Astrocyte (in vitro differentiated cells and primary cell): ENCODE measurements at regions not wholly inside any gene's neighbourhood (a gene's known extent, or its start where the extent isn't known, plus 50 kb on each side); places are given as distances from the start of the nearest gene placed in this dataset.
A peak's percentile ranks its signal among the peaks of the same experiment; 100 is the strongest.

Experiments used
- DNase-seq: peaks from one replicate; pipeline ENCODE4 v3.0.0-alpha.2; 2010; ENCODE audit warnings: low read depth
- FAIRE-seq: peaks from 2 replicates; lab custom pipeline; 2011; peaks lifted over from hg19 to GRCh38; lab: Jason Lieb, UNC
- H2AFZ ChIP-seq: 2 replicates; pipeline ENCODE4 v1.6.0; 2012; ENCODE audit warnings: low read depth, low read length, inconsistent platforms
- H3K27ac ChIP-seq: 2 replicates; pipeline ENCODE4 v1.5.1; 2011; ENCODE audit warnings: low read depth, low read length, inconsistent platforms
- H3K27me3 ChIP-seq: 2 replicates; pipeline ENCODE4 v1.6.0; 2011; ENCODE audit warnings: low read length, inconsistent platforms; ENCODE audit not compliant: insufficient read depth
- H3K36me3 ChIP-seq: 2 replicates; pipeline ENCODE4 v1.5.1; 2011; ENCODE audit warnings: low read length, inconsistent platforms; ENCODE audit not compliant: insufficient read depth
- H3K4me1 ChIP-seq: 2 replicates; pipeline ENCODE4 v1.5.1; 2011; ENCODE audit warnings: low read length, inconsistent platforms; ENCODE audit not compliant: insufficient read depth
- H3K4me2 ChIP-seq: 2 replicates; pipeline ENCODE4 v1.6.0; 2012; ENCODE audit warnings: low read length, inconsistent platforms
- H3K4me3 ChIP-seq: 2 replicates; pipeline ENCODE4 v1.5.1; 2011; ENCODE audit warnings: low read depth, mild to moderate bottlenecking, low read length, inconsistent platforms; ENCODE audit not compliant: insufficient read depth
- H3K79me2 ChIP-seq: 2 replicates; pipeline ENCODE4 v1.6.0; 2012; ENCODE audit warnings: mild to moderate bottlenecking, low read length, inconsistent platforms; ENCODE audit not compliant: insufficient read depth
- H3K9ac ChIP-seq: 2 replicates; pipeline ENCODE4 v1.6.0; 2012; ENCODE audit warnings: mild to moderate bottlenecking, low read length, inconsistent platforms
- H3K9me3 ChIP-seq: 2 replicates; pipeline ENCODE4 v1.5.1; 2012; ENCODE audit warnings: low read depth, mild to moderate bottlenecking, low read length, inconsistent platforms; ENCODE audit not compliant: insufficient read depth
- H4K20me1 ChIP-seq: 2 replicates; pipeline ENCODE4 v1.6.0; 2012; ENCODE audit warnings: low read length, inconsistent platforms; ENCODE audit not compliant: insufficient read depth
- H3K27ac Mint-ChIP-seq: one replicate; pipeline ENCODE4 v1.8.0; 2021; ENCODE audit warnings: mild to moderate bottlenecking, mixed read lengths; ENCODE audit not compliant: unreplicated experiment
- H3K27me3 Mint-ChIP-seq: one replicate; pipeline ENCODE4 v1.8.0; 2021; ENCODE audit warnings: low read depth, mixed read lengths; ENCODE audit not compliant: unreplicated experiment
- H3K36me3 Mint-ChIP-seq: one replicate; pipeline ENCODE4 v1.8.0; 2021; ENCODE audit warnings: low read depth, mixed read lengths; ENCODE audit not compliant: unreplicated experiment
- H3K4me1 Mint-ChIP-seq: one replicate; pipeline ENCODE4 v1.8.0; 2021; ENCODE audit warnings: low read depth, mixed read lengths; ENCODE audit not compliant: unreplicated experiment
- H3K4me3 Mint-ChIP-seq: one replicate; pipeline ENCODE4 v1.8.0; 2021; ENCODE audit warnings: mild to moderate bottlenecking, moderate library complexity, mixed read lengths; ENCODE audit not compliant: unreplicated experiment
- H3K9me3 Mint-ChIP-seq: one replicate; pipeline ENCODE4 v1.8.0; 2021; ENCODE audit warnings: mild to moderate bottlenecking, mixed read lengths; ENCODE audit not compliant: unreplicated experiment
- CTCF ChIP-seq: IDR thresholded peaks from 2 replicates; pipeline ENCODE4 v1.5.1; 2011; ENCODE audit warnings: low read depth, mild to moderate bottlenecking, inconsistent platforms, low read length, moderate library complexity; ENCODE audit not compliant: insufficient read depth
- EZH2 ChIP-seq: IDR thresholded peaks from 2 replicates; pipeline ENCODE4 v1.6.1; 2012; ENCODE audit warnings: mild to moderate bottlenecking, low read length, inconsistent platforms; ENCODE audit not compliant: insufficient read depth

GRCh38 chr12:107845980-107846659 is 71.6 kb downstream of the ASCL4 start:
- H3K4me2 ChIP-seq: no peak overlapping the region
- H3K4me1 ChIP-seq: no peaks in the 10 kb centered on the region
- Mint-ChIP-seq H3K9me3 (peaks cover 4% of the 10 kb centered on the region), H3K4me3 (no peak overlapping the region), H3K4me1 (peaks cover 5% of the 10 kb centered on the region), H3K36me3 (no peaks in the 10 kb centered on the region), H3K27me3 (peaks cover 49% of the 10 kb centered on the region), H3K27ac (no peak overlapping the region)
- H3K27ac ChIP-seq: no peak overlapping the region
- TF ChIP-seq CTCF (no peak), EZH2 (no peak)
- peaks cover 40% of the 10 kb centered on the region for H3K27me3 ChIP-seq
- H3K9ac ChIP-seq: no peak overlapping the region
- no peak for DNase-seq
- no peaks in the 10 kb centered on the region for H3K9me3 ChIP-seq
- H3K4me3 ChIP-seq: no peak overlapping the region
- no peaks in the 10 kb centered on the region for H3K36me3 ChIP-seq
- FAIRE-seq: no peak
- H2AFZ ChIP-seq: no peak overlapping the region
- no peaks in the 10 kb centered on the region for H4K20me1 ChIP-seq
- no peaks in the 10 kb centered on the region for H3K79me2 ChIP-seq

- no peaks in the 10 kb centered on the region for H3K36me3 Mint-ChIP-seq
- DNase-seq (peak; percentile 1), FAIRE-seq (no peak)
- Histone ChIP-seq H3K27me3 (peaks cover 40% of the 10 kb centered on the region), H3K79me2 (no peaks in the 10 kb centered on the region), H3K36me3 (no peaks in the 10 kb centered on the region), H2AFZ (no peak overlapping the region), H4K20me1 (no peaks in the 10 kb centered on the region), H3K4me1 (no peaks in the 10 kb centered on the region), H3K27ac (no peak overlapping the region), H3K4me3 (no peak overlapping the region), H3K9ac (no peak overlapping the region), H3K9me3 (no peaks in the 10 kb centered on the region), H3K4me2 (no peak overlapping the region)
- no peak overlapping the region for H3K27ac Mint-ChIP-seq
- H3K9me3 Mint-ChIP-seq: peaks cover 4% of the 10 kb centered on the region
- TF ChIP-seq CTCF (no peak), EZH2 (no peak)
- peaks cover 49% of the 10 kb centered on the region for H3K27me3 Mint-ChIP-seq
- no peak overlapping the region for H3K4me3 Mint-ChIP-seq
- H3K4me1 Mint-ChIP-seq: peaks cover 5% of the 10 kb centered on the region
Observed at GRCh38 chr12:107847430-107847829, 72.9 kb downstream of the ASCL4 start.

GRCh38 chr12:107847830-107848229 is 73.3 kb downstream of the ASCL4 start:
- H3K4me1 ChIP-seq: no peaks in the 10 kb centered on the region
- peaks cover 5% of the 10 kb centered on the region for H3K4me1 Mint-ChIP-seq
- H3K27ac Mint-ChIP-seq: no peak overlapping the region
- H3K36me3 Mint-ChIP-seq: no peaks in the 10 kb centered on the region
- H3K27me3 ChIP-seq: peaks cover 39% of the 10 kb centered on the region
- H3K4me3 ChIP-seq: no peak overlapping the region
- H3K9me3 ChIP-seq: no peaks in the 10 kb centered on the region
- DNase-seq (no peak), FAIRE-seq (no peak)
- H3K27me3 Mint-ChIP-seq: peaks cover 49% of the 10 kb centered on the region
- no peaks in the 10 kb centered on the region for H3K36me3 ChIP-seq
- peaks cover 4% of the 10 kb centered on the region for H3K9me3 Mint-ChIP-seq
- H4K20me1 ChIP-seq: no peaks in the 10 kb centered on the region
- no peaks in the 10 kb centered on the region for H3K79me2 ChIP-seq
- H3K4me2 ChIP-seq: no peak overlapping the region
- no peak overlapping the region for H3K9ac ChIP-seq
- TF ChIP-seq CTCF (no peak), EZH2 (no peak)
- no peak overlapping the region for H3K27ac ChIP-seq
- no peak overlapping the region for H3K4me3 Mint-ChIP-seq
- H2AFZ ChIP-seq: no peak overlapping the region
